ENCODE measurements at regions not wholly inside any gene's neighbourhood (a gene's known extent, or its start where the extent isn't known, plus 50 kb on each side); places are given as distances from the start of the nearest gene placed in this dataset.

- H2BK5ac ChIP-seq (ENCODE audit: low read depth, low read length): peak overlapping the region; percentile 32; the same call in 1 of the 2 replicates
- no peak overlapping the region for H2BK12ac ChIP-seq (ENCODE audit: low read depth, low read length)
- peak overlapping the region; percentile 46 for H3K56ac ChIP-seq (replicated peaks; ENCODE audit: insufficient read length, low read depth, low read length)
- 0 out of 2 replicates have a peak overlapping the region, but pooled peaks have one; percentile 10 for H3K27ac ChIP-seq (ENCODE audit: low read depth, low read length)
- peaks cover 0 to 9% of the 10 kb centered on the region in 2 experiments; a peak in 2 of 4 replicates for H3K79me2 ChIP-seq (ENCODE audit: control insufficient read depth in 1 of 2, insufficient read depth in 2 of 2, low read length in 2 of 2)
- H3K9ac ChIP-seq (replicated peaks in 1 of 4; ENCODE audit: extremely low read depth in 1 of 4, low read depth in 3 of 4, low read length in 3 of 4): no peak overlapping the region
- no peak overlapping the region for H3K14ac ChIP-seq (ENCODE audit: insufficient read length)
- CTCF ChIA-PET (ENCODE audit: partially characterized antibody): interaction anchor here (0.5 kb wide), 1 partner anchor 233 kb away, joined by 3 read pairs; no protein-coding TSS in a partner anchor
- TF ChIP-seq SRF (IDR thresholded peaks at IDR 0.05; ENCODE audit: low read depth, low read length) (peak; percentile 11; the same call in 1 of the 2 replicates), RXRA (IDR thresholded peaks at IDR 0.05; ENCODE audit: insufficient read depth, low read depth, low read length) (no peak)
- H3K4me2 ChIP-seq (ENCODE audit: insufficient read depth in 1 of 2, low read depth in 2 of 2, low read length in 2 of 2): peak overlapping the region in 1 of 2 experiments; percentile 38; a peak in 2 of 4 replicates
- no peak overlapping the region for H2BK15ac ChIP-seq (ENCODE audit: low read length)
- H3K23me2 ChIP-seq (ENCODE audit: low read depth, low read length): no peaks in the 10 kb centered on the region
- 0% methylated on average over 5 of the region's 5 CpGs; no CpG with 5 or more reads in 1 of the 2 experiments for WGBS, 2 experiments (ENCODE audit: extremely low coverage in 1 of 2, insufficient coverage in 1 of 2, insufficient read length in 1 of 2, insufficient replicate concordance in 2 of 2, low coverage in 1 of 2, low lambda C conversion rate in 2 of 2, missing lambda C conversion rate in 1 of 2)
- no peaks in the 10 kb centered on the region for H3K79me1 ChIP-seq (ENCODE audit: low read depth, low read length)
- H3K36me3 ChIP-seq (ENCODE audit: control insufficient read depth in 2 of 4, insufficient read depth in 4 of 4, low read length in 3 of 4): no peaks in the 10 kb centered on the region; a peak in 1 of 8 replicates
- peak overlapping the region; percentile 85 for H4K5ac ChIP-seq (ENCODE audit: insufficient read length, low read depth, low read length)
- H3K4ac ChIP-seq (replicated peaks; ENCODE audit: insufficient read length, low read depth, low read length): no peak overlapping the region
- H3K27me3 ChIP-seq (replicated peaks in 1 of 4; ENCODE audit: control insufficient read depth in 3 of 4, extremely low read depth in 1 of 4, insufficient read depth in 3 of 4, low read length in 3 of 4): no peaks in the 10 kb centered on the region
- peak overlapping the region in 1 of 4 experiments; percentile 47; a peak in 1 of 8 replicates for H3K4me3 ChIP-seq (ENCODE audit: extremely low read depth in 1 of 4, insufficient read depth in 2 of 4, low read depth in 3 of 4, low read length in 4 of 4)
- H3K4me1 ChIP-seq (replicated peaks in 1 of 4; ENCODE audit: control insufficient read depth in 3 of 4, insufficient read depth in 4 of 4, low read length in 3 of 4): peaks cover 0 to 13% (median 3%) of the 10 kb centered on the region in 4 experiments; a peak in 4 of 7 replicates
- no peaks in the 10 kb centered on the region for H3K9me3 ChIP-seq (ENCODE audit: insufficient read depth in 2 of 2, low read depth in 1 of 2, low read length in 1 of 2)
- H4K20me1 ChIP-seq (replicated peaks in 1 of 2; ENCODE audit: control insufficient read depth in 1 of 2, insufficient read depth in 2 of 2, low read length in 2 of 2): no peaks in the 10 kb centered on the region
- no peak overlapping the region for H4K8ac ChIP-seq (ENCODE audit: extremely low read depth, insufficient read depth, low read length)
- FAIRE-seq: no peak
- H2BK120ac ChIP-seq (replicated peaks; ENCODE audit: low read depth, low read length): no peak overlapping the region
- POLR2A ChIA-PET (ENCODE audit: partially characterized antibody): interaction anchor here (0.8 to 4.3 kb wide), 9 partner anchors 10 to 307 kb away, joined by 3 to 19 read pairs (median 3); partner anchors contain the start of genes DDX3X and USP9X
- no peak overlapping the region for H2AK5ac ChIP-seq (ENCODE audit: low read depth, low read length)
- H2BK20ac ChIP-seq (ENCODE audit: low read length): no peak overlapping the region
- no peak overlapping the region for H4K91ac ChIP-seq (replicated peaks; ENCODE audit: insufficient read length, low read length)
- no peak overlapping the region for H2AFZ ChIP-seq (ENCODE audit: low read length)
- no peak overlapping the region; the same call in 1 of the 2 replicates for H3K18ac ChIP-seq (ENCODE audit: extremely low read depth, low read length)
- DNase-seq (ENCODE audit: low read depth in 1 of 2, low spot score in 2 of 2): no peak
- H3K23ac ChIP-seq (ENCODE audit: insufficient read length): no peak overlapping the region
Measured at GRCh38 chrX:41026702-41027078, 58.6 kb upstream of the USP9X start.

All from H1 (cell line).